ENCODE measurements at regions not wholly inside any gene's neighbourhood (a gene's known extent, or its start where the extent isn't known, plus 50 kb on each side); places are given as distances from the start of the nearest gene placed in this dataset.

- no peak for DNase-seq (ENCODE audit: low read depth, low spot score)
- POLR2A ChIA-PET = no interaction called here
- no peak for TF ChIP-seq CTCF (IDR thresholded peaks at IDR 0.05; ENCODE audit: insufficient read depth, low read length, missing control alignments)
- CTCF ChIA-PET = interaction anchor here (0.7 to 9.8 kb wide), 12 partner anchors 8 to 177 kb away, joined by 3 to 72 read pairs (median 6); no protein-coding TSS in a partner anchor
- H3K4me3 ChIP-seq (ENCODE audit: low read depth, low read length) = no peak overlapping the region
Observed at GRCh38 chr10:101290431-101290830, 61.2 kb upstream of the LBX1 start.

- CTCF ChIA-PET = interaction anchor here (0.7 to 9.8 kb wide), 7 partner anchors 12 to 176 kb away, joined by 3 to 72 read pairs (median 8); no protein-coding TSS in a partner anchor
- POLR2A ChIA-PET = no interaction called here
- TF ChIP-seq CTCF (IDR thresholded peaks at IDR 0.05; ENCODE audit: insufficient read depth, low read length, missing control alignments) = no peak
- no peak overlapping the region for H3K4me3 ChIP-seq (ENCODE audit: low read depth, low read length)
- no peak for DNase-seq (ENCODE audit: low read depth, low spot score)
Observed at GRCh38 chr10:101290881-101291280, 61.6 kb upstream of the LBX1 start.

GRCh38 chr10:101291331-101292193 lies 62.3 kb upstream of the LBX1 start:
- ChIA-PET CTCF (interaction anchor here (0.9 to 9.8 kb wide), 9 partner anchors 13 to 490 kb away, joined by 3 to 72 read pairs (median 5); no protein-coding TSS in a partner anchor), POLR2A (no interaction called here)
- peak overlapping the region; percentile 50 for H3K4me3 ChIP-seq (ENCODE audit: low read depth, low read length)
- peak; percentile 68 for TF ChIP-seq CTCF (IDR thresholded peaks at IDR 0.05; ENCODE audit: insufficient read depth, low read length, missing control alignments)
- no peak for DNase-seq (ENCODE audit: low read depth, low spot score)

- peak overlapping the region; percentile 50 for H3K4me3 ChIP-seq (ENCODE audit: low read depth, low read length)
- DNase-seq (ENCODE audit: low read depth, low spot score) = no peak
- no peak for TF ChIP-seq CTCF (IDR thresholded peaks at IDR 0.05; ENCODE audit: insufficient read depth, low read length, missing control alignments)
- POLR2A ChIA-PET = interaction anchor here (0.5 kb wide), 1 partner anchor 53 kb away, joined by 4 read pairs; no protein-coding TSS in a partner anchor
- CTCF ChIA-PET = interaction anchor here (0.9 to 9.8 kb wide), 9 partner anchors 8 to 489 kb away, joined by 3 to 72 read pairs (median 4); no protein-coding TSS in a partner anchor
Observed at GRCh38 chr10:101292194-101293006, 61.6 kb upstream of the BTRC start.

GRCh38 chr10:101293007-101293723 lies 60.8 kb upstream of the BTRC start:
- DNase-seq (ENCODE audit: low read depth, low spot score) = no peak
- ChIA-PET CTCF (interaction anchor here (1.0 to 9.8 kb wide), 7 partner anchors 9 to 488 kb away, joined by 3 to 72 read pairs (median 5); no protein-coding TSS in a partner anchor), POLR2A (interaction anchor here (0.5 kb wide), 1 partner anchor 52 kb away, joined by 4 read pairs; no protein-coding TSS in a partner anchor)
- TF ChIP-seq CTCF (IDR thresholded peaks at IDR 0.05; ENCODE audit: insufficient read depth, low read length, missing control alignments) = no peak
- H3K4me3 ChIP-seq (ENCODE audit: low read depth, low read length) = no peak overlapping the region

Measured in AG04449 (cell line).